ENCODE measurements at regions not wholly inside any gene's neighbourhood (a gene's known extent, or its start where the extent isn't known, plus 50 kb on each side); places are given as distances from the start of the nearest gene placed in this dataset.

GRCh38 chr5:125660231-125660895 is 762.8 kb upstream of the GRAMD2B start:
- no peak for TF ChIP-seq EZH2 (IDR thresholded peaks at IDR 0.05; ENCODE audit: low read length, unreplicated experiment)
- no peak for TF ChIP-seq CTCF (conservative IDR thresholded peaks at IDR 0.05; ENCODE audit: low read depth, low read length)
- no peak for TF ChIP-seq EZH2phosphoT487 (IDR thresholded peaks at IDR 0.05; ENCODE audit: borderline replicate concordance, low read length)
- no peak overlapping the region for H3K27ac ChIP-seq (ENCODE audit: low read length)

DNA sequence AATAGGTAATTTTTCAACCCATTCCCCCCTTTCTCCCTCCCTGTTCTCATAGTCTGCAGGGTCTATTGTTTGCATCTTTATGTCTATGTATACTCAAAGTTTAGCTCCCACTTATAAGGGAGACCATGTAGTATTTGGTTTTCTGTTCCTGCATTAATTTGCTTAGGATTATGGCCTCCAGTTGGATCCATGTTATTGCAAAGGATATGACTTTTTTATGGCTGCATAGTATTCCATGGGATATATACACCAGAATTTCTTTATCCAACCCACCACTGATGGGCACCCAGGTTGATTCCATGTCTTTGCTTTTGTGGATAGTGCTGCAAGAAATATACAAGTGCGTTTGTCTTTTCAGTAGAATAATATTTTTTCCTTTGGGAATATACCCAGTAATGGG is 761.6 kb upstream of the GRAMD2B start:
- H4K20me1 ChIP-seq (ENCODE audit: low read length): no peaks in the 10 kb centered on the region
- intact Hi-C loops (cut with micrococcal nuclease): no loop called here
- no peak overlapping the region for H2AFZ ChIP-seq (ENCODE audit: low read length)
- no peak for TF ChIP-seq CTCF (conservative IDR thresholded peaks at IDR 0.05; ENCODE audit: low read depth, low read length)
- no peak for TF ChIP-seq EZH2phosphoT487 (IDR thresholded peaks at IDR 0.05; ENCODE audit: borderline replicate concordance, low read length)
- no peak for TF ChIP-seq EZH2 (IDR thresholded peaks at IDR 0.05; ENCODE audit: low read length, unreplicated experiment)
- no peaks in the 10 kb centered on the region for H3F3A ChIP-seq (ENCODE audit: low read length, unreplicated experiment)
- no peaks in the 10 kb centered on the region for H3K27me3 ChIP-seq (ENCODE audit: low read length)
- no peaks in the 10 kb centered on the region for H3K9me3 ChIP-seq (ENCODE audit: low read length)
- H3K9me2 ChIP-seq (replicated peaks; ENCODE audit: low read length): no peaks in the 10 kb centered on the region
- H3K4me3 ChIP-seq (ENCODE audit: low read length): no peak overlapping the region
- no peaks in the 10 kb centered on the region for H3K79me2 ChIP-seq (ENCODE audit: low read length)
- no peaks in the 10 kb centered on the region for H3K4me1 ChIP-seq (ENCODE audit: insufficient read depth, low read length)
- DNase-seq: no peak
- H3K27ac ChIP-seq (ENCODE audit: low read length): no peak overlapping the region
- ChIA-PET POLR2A (ENCODE audit: unreplicated experiment) (no interaction called here), CTCF (no interaction called here)
- no TSS peak for BruUV-seq (replicated peaks)
- H3K4me2 ChIP-seq (ENCODE audit: low read length): no peak overlapping the region
- no peaks in the 10 kb centered on the region for H3K36me3 ChIP-seq (ENCODE audit: low read depth, low read length)
- no peak for ATAC-seq
- no peak overlapping the region for H3K9ac ChIP-seq (ENCODE audit: low read length)

More at GRCh38 chr5:125660231-125660895, 762.8 kb upstream of the GRAMD2B start:
- Histone ChIP-seq H3K9me3 (ENCODE audit: low read length) (no peaks in the 10 kb centered on the region), H3K9me2 (replicated peaks; ENCODE audit: low read length) (no peaks in the 10 kb centered on the region), H3K79me2 (ENCODE audit: low read length) (no peaks in the 10 kb centered on the region), H3K4me3 (ENCODE audit: low read length) (no peak overlapping the region), H4K20me1 (ENCODE audit: low read length) (no peaks in the 10 kb centered on the region), H2AFZ (ENCODE audit: low read length) (no peak overlapping the region), H3K27me3 (ENCODE audit: low read length) (no peaks in the 10 kb centered on the region), H3F3A (ENCODE audit: low read length, unreplicated experiment) (no peaks in the 10 kb centered on the region), H3K4me1 (ENCODE audit: insufficient read depth, low read length) (no peaks in the 10 kb centered on the region), H3K4me2 (ENCODE audit: low read length) (no peak overlapping the region), H3K36me3 (ENCODE audit: low read depth, low read length) (no peaks in the 10 kb centered on the region), H3K9ac (ENCODE audit: low read length) (no peak overlapping the region)
- no peak for DNase-seq
- POLR2A ChIA-PET (ENCODE audit: unreplicated experiment): no interaction called here
- ATAC-seq: no peak
- CTCF ChIA-PET: no interaction called here
- intact Hi-C loops (cut with micrococcal nuclease): no loop called here
- BruUV-seq (replicated peaks): no TSS peak

- TF ChIP-seq EZH2phosphoT487 (IDR thresholded peaks at IDR 0.05; ENCODE audit: borderline replicate concordance, low read length) (no peak), CTCF (conservative IDR thresholded peaks at IDR 0.05; ENCODE audit: low read depth, low read length) (no peak)
- DNase-seq: peak; percentile 39
- no peaks in the 10 kb centered on the region for H4K20me1 ChIP-seq (ENCODE audit: low read length)
- H3F3A ChIP-seq (ENCODE audit: low read length, unreplicated experiment): no peaks in the 10 kb centered on the region
- CTCF ChIA-PET: no interaction called here
- H3K9me2 ChIP-seq (replicated peaks; ENCODE audit: low read length): no peaks in the 10 kb centered on the region
- no peak overlapping the region for H3K4me3 ChIP-seq (ENCODE audit: low read length)
- H3K9ac ChIP-seq (ENCODE audit: low read length): no peak overlapping the region
- no peaks in the 10 kb centered on the region for H3K9me3 ChIP-seq (ENCODE audit: low read length)
- peak overlapping the region; percentile 50; the same call in 1 of the 2 replicates for H2AFZ ChIP-seq (ENCODE audit: low read length)
- ATAC-seq: no peak
- H3K27me3 ChIP-seq (ENCODE audit: low read length): no peaks in the 10 kb centered on the region
- intact Hi-C loops (cut with micrococcal nuclease): no loop called here
- POLR2A ChIA-PET (ENCODE audit: unreplicated experiment): no interaction called here
- no TSS peak for BruUV-seq (replicated peaks)
- no peak overlapping the region for H3K4me2 ChIP-seq (ENCODE audit: low read length)
- no peaks in the 10 kb centered on the region for H3K36me3 ChIP-seq (ENCODE audit: low read depth, low read length)
- no peak overlapping the region for H3K27ac ChIP-seq (ENCODE audit: low read length)
- no peaks in the 10 kb centered on the region for H3K79me2 ChIP-seq (ENCODE audit: low read length)
- H3K4me1 ChIP-seq (ENCODE audit: insufficient read depth, low read length): no peaks in the 10 kb centered on the region
Measured at GRCh38 chr5:125668884-125669283, 754.3 kb upstream of the GRAMD2B start.
